Epithelial cell of prostate (primary cell): ENCODE measurements at regions not wholly inside any gene's neighbourhood (a gene's known extent, or its start where the extent isn't known, plus 50 kb on each side); places are given as distances from the start of the nearest gene placed in this dataset.
A peak's percentile ranks its signal among the peaks of the same experiment; 100 is the strongest.
"Not testable (repeated sequence)": the region's sequence is repeated elsewhere in the genome, so short reads cannot be mapped to it uniquely, and the experiment has no call there.

ENCODE experiments used
- DNase-seq: peaks from one replicate; pipeline ENCODE4 v3.0.0-alpha.2; 2011; ENCODE audit warnings: low read depth, low spot score
- H3K27ac ChIP-seq: fragments of 450-650 bp; 2 replicates; pipeline ENCODE4 v1.5.1; 2017; ENCODE audit warnings: mild to moderate bottlenecking

- no peak overlapping the region for H3K27ac ChIP-seq
- DNase-seq: no peak
Observed at GRCh38 chr10:65125212-65125611, 1604.0 kb downstream of the REEP3 start.

- no peak overlapping the region for H3K27ac ChIP-seq
- DNase-seq: no peak
Observed at GRCh38 chr10:65126288-65126687, 1605.1 kb downstream of the REEP3 start.

GRCh38 chr10:65128277-65128676, 1607.1 kb downstream of the REEP3 start:
- no peak for DNase-seq
- no peak overlapping the region for H3K27ac ChIP-seq

- H3K27ac ChIP-seq: no peak overlapping the region
- DNase-seq: no peak
Observed at GRCh38 chr10:65130162-65130758, 1609.1 kb downstream of the REEP3 start.

- no peak for DNase-seq
Observed at GRCh38 chr10:65133652-65134051, 1612.5 kb downstream of the REEP3 start.

GRCh38 chr10:65135508-65135907, 1614.3 kb downstream of the REEP3 start:
- H3K27ac ChIP-seq: no peak overlapping the region
- DNase-seq: no peak

More at GRCh38 chr10:65133652-65134051, 1612.5 kb downstream of the REEP3 start:
- no peak overlapping the region for H3K27ac ChIP-seq

- DNase-seq: no peak
- H3K27ac ChIP-seq: peak overlapping the region; percentile 18
Observed at GRCh38 chr10:65142641-65143435, 1621.6 kb downstream of the REEP3 start.

GRCh38 chr10:65143723-65144122, 1622.5 kb downstream of the REEP3 start:
- no peak for DNase-seq
- H3K27ac ChIP-seq: peak overlapping the region; percentile 18

- no peak for DNase-seq
- no peak overlapping the region for H3K27ac ChIP-seq
Observed at GRCh38 chr10:65149878-65150277, 1628.7 kb downstream of the REEP3 start.

- no peak for DNase-seq
- H3K27ac ChIP-seq: no peak overlapping the region
Observed at GRCh38 chr10:65166272-65166671, 1645.1 kb downstream of the REEP3 start.

GRCh38 chr10:65172249-65172648, 1651.0 kb downstream of the REEP3 start:
- no peak overlapping the region for H3K27ac ChIP-seq
- no peak for DNase-seq

- no peak overlapping the region for H3K27ac ChIP-seq
- DNase-seq: no peak
Observed at GRCh38 chr10:65176994-65177393, 1655.8 kb downstream of the REEP3 start.

GRCh38 chr10:65183236-65183635, 1662.0 kb downstream of the REEP3 start:
- H3K27ac ChIP-seq: no peak overlapping the region
- no peak for DNase-seq

GRCh38 chr10:65186668-65187067, 1665.5 kb downstream of the REEP3 start:
- not testable (repeated sequence) for DNase-seq, H3K27ac ChIP-seq

- H3K27ac ChIP-seq: no peak overlapping the region
- no peak for DNase-seq
Observed at GRCh38 chr10:65194126-65194525, 1672.9 kb downstream of the REEP3 start.

GRCh38 chr10:65194555-65194954, 1673.4 kb downstream of the REEP3 start:
- no peak for DNase-seq
- H3K27ac ChIP-seq: no peak overlapping the region

- DNase-seq: no peak
- H3K27ac ChIP-seq: no peak overlapping the region
Observed at GRCh38 chr10:65196111-65196510, 1674.9 kb downstream of the REEP3 start.

- H3K27ac ChIP-seq: no peak overlapping the region
- no peak for DNase-seq
Observed at GRCh38 chr10:65197935-65198334, 1676.7 kb downstream of the REEP3 start.

GRCh38 chr10:65201491-65201890, 1680.3 kb downstream of the REEP3 start:
- H3K27ac ChIP-seq: no peak overlapping the region
- DNase-seq: no peak

- no peak overlapping the region for H3K27ac ChIP-seq
- DNase-seq: no peak
Observed at GRCh38 chr10:65204999-65205398, 1683.8 kb downstream of the REEP3 start.

GRCh38 chr10:65213170-65213569, 1692.0 kb downstream of the REEP3 start:
- no peak for DNase-seq
- no peak overlapping the region for H3K27ac ChIP-seq

- DNase-seq: no peak
- H3K27ac ChIP-seq: no peak overlapping the region
Observed at GRCh38 chr10:65219444-65219843, 1698.2 kb downstream of the REEP3 start.
